ENCODE measurements at regions not wholly inside any gene's neighbourhood (a gene's known extent, or its start where the extent isn't known, plus 50 kb on each side); places are given as distances from the start of the nearest gene placed in this dataset.

DNA sequence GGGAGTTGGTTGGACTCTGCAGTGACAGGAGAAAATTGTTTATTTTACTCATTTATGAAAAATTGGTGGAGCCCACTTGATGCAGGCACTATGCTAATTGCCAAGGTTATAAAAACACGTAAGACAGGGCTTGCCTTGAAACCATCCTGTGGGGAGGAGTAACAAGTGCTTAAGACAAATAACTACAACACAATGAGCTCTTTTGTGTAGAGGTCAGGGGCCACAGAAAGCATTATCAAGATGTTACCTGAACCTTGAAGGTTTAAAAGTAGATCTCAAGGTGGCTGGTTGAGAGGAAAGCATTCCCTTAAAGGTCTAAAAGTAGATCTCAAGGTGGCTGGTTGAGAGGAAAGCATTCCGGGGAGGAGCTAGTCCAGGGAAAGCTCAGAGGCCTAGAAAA lies 381.8 kb upstream of the POU3F3 start:
- TF ChIP-seq, protein P1, sequence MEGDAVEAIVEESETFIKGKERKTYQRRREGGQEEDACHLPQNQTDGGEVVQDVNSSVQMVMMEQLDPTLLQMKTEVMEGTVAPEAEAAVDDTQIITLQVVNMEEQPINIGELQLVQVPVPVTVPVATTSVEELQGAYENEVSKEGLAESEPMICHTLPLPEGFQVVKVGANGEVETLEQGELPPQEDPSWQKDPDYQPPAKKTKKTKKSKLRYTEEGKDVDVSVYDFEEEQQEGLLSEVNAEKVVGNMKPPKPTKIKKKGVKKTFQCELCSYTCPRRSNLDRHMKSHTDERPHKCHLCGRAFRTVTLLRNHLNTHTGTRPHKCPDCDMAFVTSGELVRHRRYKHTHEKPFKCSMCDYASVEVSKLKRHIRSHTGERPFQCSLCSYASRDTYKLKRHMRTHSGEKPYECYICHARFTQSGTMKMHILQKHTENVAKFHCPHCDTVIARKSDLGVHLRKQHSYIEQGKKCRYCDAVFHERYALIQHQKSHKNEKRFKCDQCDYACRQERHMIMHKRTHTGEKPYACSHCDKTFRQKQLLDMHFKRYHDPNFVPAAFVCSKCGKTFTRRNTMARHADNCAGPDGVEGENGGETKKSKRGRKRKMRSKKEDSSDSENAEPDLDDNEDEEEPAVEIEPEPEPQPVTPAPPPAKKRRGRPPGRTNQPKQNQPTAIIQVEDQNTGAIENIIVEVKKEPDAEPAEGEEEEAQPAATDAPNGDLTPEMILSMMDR (IDR thresholded peaks at IDR 0.05): no peak
- no peak for TF ChIP-seq EZH2 (IDR thresholded peaks at IDR 0.05)

All from neural progenitor cell (in vitro differentiated cells).